Astrocyte (in vitro differentiated cells and primary cell): ENCODE measurements at regions not wholly inside any gene's neighbourhood (a gene's known extent, or its start where the extent isn't known, plus 50 kb on each side); places are given as distances from the start of the nearest gene placed in this dataset.

Source experiments
- DNase-seq: peaks from one replicate; pipeline ENCODE4 v3.0.0-alpha.2; 2010; ENCODE audit warnings: low read depth
- FAIRE-seq: peaks from 2 replicates; lab custom pipeline; 2011; peaks lifted over from hg19 to GRCh38; lab: Jason Lieb, UNC
- H2AFZ ChIP-seq: 2 replicates; pipeline ENCODE4 v1.6.0; 2012; ENCODE audit warnings: low read depth, low read length, inconsistent platforms
- H3K27ac ChIP-seq: 2 replicates; pipeline ENCODE4 v1.5.1; 2011; ENCODE audit warnings: low read depth, low read length, inconsistent platforms
- H3K27me3 ChIP-seq: 2 replicates; pipeline ENCODE4 v1.6.0; 2011; ENCODE audit warnings: low read length, inconsistent platforms; ENCODE audit not compliant: insufficient read depth
- H3K36me3 ChIP-seq: 2 replicates; pipeline ENCODE4 v1.5.1; 2011; ENCODE audit warnings: low read length, inconsistent platforms; ENCODE audit not compliant: insufficient read depth
- H3K4me1 ChIP-seq: 2 replicates; pipeline ENCODE4 v1.5.1; 2011; ENCODE audit warnings: low read length, inconsistent platforms; ENCODE audit not compliant: insufficient read depth
- H3K4me2 ChIP-seq: 2 replicates; pipeline ENCODE4 v1.6.0; 2012; ENCODE audit warnings: low read length, inconsistent platforms
- H3K4me3 ChIP-seq: 2 replicates; pipeline ENCODE4 v1.5.1; 2011; ENCODE audit warnings: low read depth, mild to moderate bottlenecking, low read length, inconsistent platforms; ENCODE audit not compliant: insufficient read depth
- H3K79me2 ChIP-seq: 2 replicates; pipeline ENCODE4 v1.6.0; 2012; ENCODE audit warnings: mild to moderate bottlenecking, low read length, inconsistent platforms; ENCODE audit not compliant: insufficient read depth
- H3K9ac ChIP-seq: 2 replicates; pipeline ENCODE4 v1.6.0; 2012; ENCODE audit warnings: mild to moderate bottlenecking, low read length, inconsistent platforms
- H3K9me3 ChIP-seq: 2 replicates; pipeline ENCODE4 v1.5.1; 2012; ENCODE audit warnings: low read depth, mild to moderate bottlenecking, low read length, inconsistent platforms; ENCODE audit not compliant: insufficient read depth
- H4K20me1 ChIP-seq: 2 replicates; pipeline ENCODE4 v1.6.0; 2012; ENCODE audit warnings: low read length, inconsistent platforms; ENCODE audit not compliant: insufficient read depth
- H3K27ac Mint-ChIP-seq: one replicate; pipeline ENCODE4 v1.8.0; 2021; ENCODE audit warnings: mild to moderate bottlenecking, mixed read lengths; ENCODE audit not compliant: unreplicated experiment
- H3K27me3 Mint-ChIP-seq: one replicate; pipeline ENCODE4 v1.8.0; 2021; ENCODE audit warnings: low read depth, mixed read lengths; ENCODE audit not compliant: unreplicated experiment
- H3K36me3 Mint-ChIP-seq: one replicate; pipeline ENCODE4 v1.8.0; 2021; ENCODE audit warnings: low read depth, mixed read lengths; ENCODE audit not compliant: unreplicated experiment
- H3K4me1 Mint-ChIP-seq: one replicate; pipeline ENCODE4 v1.8.0; 2021; ENCODE audit warnings: low read depth, mixed read lengths; ENCODE audit not compliant: unreplicated experiment
- H3K4me3 Mint-ChIP-seq: one replicate; pipeline ENCODE4 v1.8.0; 2021; ENCODE audit warnings: mild to moderate bottlenecking, moderate library complexity, mixed read lengths; ENCODE audit not compliant: unreplicated experiment
- H3K9me3 Mint-ChIP-seq: one replicate; pipeline ENCODE4 v1.8.0; 2021; ENCODE audit warnings: mild to moderate bottlenecking, mixed read lengths; ENCODE audit not compliant: unreplicated experiment
- CTCF ChIP-seq: IDR thresholded peaks from 2 replicates; pipeline ENCODE4 v1.5.1; 2011; ENCODE audit warnings: low read depth, mild to moderate bottlenecking, inconsistent platforms, low read length, moderate library complexity; ENCODE audit not compliant: insufficient read depth
- EZH2 ChIP-seq: IDR thresholded peaks from 2 replicates; pipeline ENCODE4 v1.6.1; 2012; ENCODE audit warnings: mild to moderate bottlenecking, low read length, inconsistent platforms; ENCODE audit not compliant: insufficient read depth

DNA sequence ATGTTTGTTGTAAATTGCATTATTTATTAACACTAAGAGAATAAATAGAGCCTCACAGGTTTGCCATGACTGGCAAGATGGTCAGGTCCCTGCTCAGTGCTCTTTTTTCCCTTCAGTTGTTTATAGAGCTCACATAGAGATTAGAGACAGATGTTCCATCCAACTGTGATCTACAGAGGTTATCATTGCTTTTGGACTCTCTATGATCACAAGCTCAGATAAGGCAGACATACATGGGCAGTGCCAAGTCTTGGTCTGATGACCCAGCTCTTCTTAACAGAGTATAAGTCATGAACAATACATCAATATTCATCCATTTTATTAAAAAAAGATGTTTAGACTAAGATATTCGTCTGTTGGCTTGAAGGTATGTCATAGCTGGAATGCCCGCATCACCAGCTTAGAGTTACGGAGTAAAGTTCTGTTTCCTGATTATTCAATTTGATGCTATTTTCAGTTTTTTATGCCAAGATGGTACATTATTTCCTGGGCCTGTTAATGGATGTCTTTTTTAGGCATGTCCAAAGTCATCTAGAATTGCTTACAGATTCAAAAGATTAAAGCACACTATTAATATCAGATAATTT lies 729.8 kb upstream of the SLC10A2 start:
- H3K79me2 ChIP-seq, result no peaks in the 10 kb centered on the region
- no peaks in the 10 kb centered on the region for H4K20me1 ChIP-seq
- no peak overlapping the region for H3K4me3 Mint-ChIP-seq
- DNase-seq (no peak), FAIRE-seq (no peak)
- H3K4me3 ChIP-seq, result no peak overlapping the region
- no peaks in the 10 kb centered on the region for H3K36me3 ChIP-seq
- no peaks in the 10 kb centered on the region for H3K9me3 ChIP-seq
- no peaks in the 10 kb centered on the region for H3K36me3 Mint-ChIP-seq
- TF ChIP-seq CTCF (no peak), EZH2 (no peak)
- no peaks in the 10 kb centered on the region for H3K9me3 Mint-ChIP-seq
- H3K27ac ChIP-seq, result no peak overlapping the region
- no peaks in the 10 kb centered on the region for H3K27me3 ChIP-seq
- no peak overlapping the region for H3K9ac ChIP-seq
- no peak overlapping the region for H2AFZ ChIP-seq
- no peak overlapping the region for H3K27ac Mint-ChIP-seq
- H3K4me2 ChIP-seq, result no peak overlapping the region
- no peaks in the 10 kb centered on the region for H3K4me1 Mint-ChIP-seq
- H3K4me1 ChIP-seq, result no peaks in the 10 kb centered on the region
- H3K27me3 Mint-ChIP-seq, result no peaks in the 10 kb centered on the region

GRCh38 chr13:103794526-103794925 lies 728.3 kb upstream of the SLC10A2 start:
- TF ChIP-seq CTCF, result no peak
- no peak overlapping the region for H2AFZ ChIP-seq
- no peaks in the 10 kb centered on the region for H3K79me2 ChIP-seq
- no peak overlapping the region for H3K4me3 ChIP-seq
- no peaks in the 10 kb centered on the region for H4K20me1 ChIP-seq
- H3K4me1 ChIP-seq, result no peaks in the 10 kb centered on the region
- no peak for FAIRE-seq
- no peak overlapping the region for H3K4me2 ChIP-seq
- H3K36me3 Mint-ChIP-seq, result no peaks in the 10 kb centered on the region
- no peak for DNase-seq
- no peaks in the 10 kb centered on the region for H3K36me3 ChIP-seq
- no peaks in the 10 kb centered on the region for H3K4me1 Mint-ChIP-seq
- no peaks in the 10 kb centered on the region for H3K27me3 Mint-ChIP-seq
- no peaks in the 10 kb centered on the region for H3K9me3 ChIP-seq
- H3K4me3 Mint-ChIP-seq, result no peak overlapping the region
- H3K27me3 ChIP-seq, result no peaks in the 10 kb centered on the region
- H3K9ac ChIP-seq, result no peak overlapping the region
- no peak overlapping the region for H3K27ac ChIP-seq
- H3K27ac Mint-ChIP-seq, result no peak overlapping the region
- H3K9me3 Mint-ChIP-seq, result no peaks in the 10 kb centered on the region

- Histone ChIP-seq H3K4me1 (no peaks in the 10 kb centered on the region), H4K20me1 (no peaks in the 10 kb centered on the region), H3K36me3 (no peaks in the 10 kb centered on the region), H3K9me3 (no peaks in the 10 kb centered on the region), H3K4me2 (no peak overlapping the region), H3K4me3 (no peak overlapping the region), H3K79me2 (no peaks in the 10 kb centered on the region), H3K9ac (no peak overlapping the region), H2AFZ (no peak overlapping the region), H3K27me3 (no peaks in the 10 kb centered on the region), H3K27ac (no peak overlapping the region)
- Mint-ChIP-seq H3K4me1 (no peaks in the 10 kb centered on the region), H3K27me3 (no peaks in the 10 kb centered on the region), H3K36me3 (no peaks in the 10 kb centered on the region), H3K27ac (no peak overlapping the region), H3K4me3 (no peak overlapping the region), H3K9me3 (no peaks in the 10 kb centered on the region)
- TF ChIP-seq EZH2 (no peak), CTCF (peak; percentile 7)
- DNase-seq (no peak), FAIRE-seq (no peak)
Observed at GRCh38 chr13:103788061-103788652, 721.9 kb upstream of the SLC10A2 start.
